ENCODE measurements at regions not wholly inside any gene's neighbourhood (a gene's known extent, or its start where the extent isn't known, plus 50 kb on each side); places are given as distances from the start of the nearest gene placed in this dataset.

GRCh38 chr21:38714039-38714817 is 91.5 kb upstream of the ETS2 start:
- ATAC-seq (ENCODE audit: insufficient read depth, low read depth): no peak
- DNase-seq: no peak
- Histone ChIP-seq H3K27me3 (ENCODE audit: insufficient read depth, low read length, poor library complexity) (no peaks in the 10 kb centered on the region), H3K4me1 (ENCODE audit: insufficient read depth, low read length) (peaks cover 16% of the 10 kb centered on the region), H3K27ac (ENCODE audit: low read length) (no peak overlapping the region), H3K79me2 (ENCODE audit: insufficient read depth, low read length) (no peaks in the 10 kb centered on the region), H4K20me1 (ENCODE audit: insufficient read depth, low read length) (no peaks in the 10 kb centered on the region), H2AFZ (ENCODE audit: low read depth, low read length) (no peak overlapping the region), H3K4me3 (ENCODE audit: low read depth in 1 of 2, low read length in 2 of 2) (no peak overlapping the region), H3K36me3 (ENCODE audit: insufficient read depth, low read length) (no peaks in the 10 kb centered on the region), H3K9ac (ENCODE audit: low read depth, low read length) (no peak overlapping the region), H3K4me2 (ENCODE audit: insufficient read depth, low read length) (no peak overlapping the region), H3K9me3 (ENCODE audit: insufficient read depth, low read length, severe bottlenecking) (no peaks in the 10 kb centered on the region)
- no peak for TF ChIP-seq CTCF (IDR thresholded peaks at IDR 0.05; ENCODE audit: borderline replicate concordance, extremely low read depth, low read length, poor library complexity, severe bottlenecking)
- TF ChIP-seq EZH2 (IDR thresholded peaks at IDR 0.05; ENCODE audit: borderline replicate concordance, low read depth, low read length, severe bottlenecking): no peak

- H3K27ac ChIP-seq (ENCODE audit: low read length): no peak overlapping the region
- no peaks in the 10 kb centered on the region for H3K9me3 ChIP-seq (ENCODE audit: insufficient read depth, low read length, severe bottlenecking)
- ATAC-seq (ENCODE audit: insufficient read depth, low read depth) (no peak), DNase-seq (no peak)
- no peaks in the 10 kb centered on the region for H3K36me3 ChIP-seq (ENCODE audit: insufficient read depth, low read length)
- TF ChIP-seq CTCF (IDR thresholded peaks at IDR 0.05; ENCODE audit: borderline replicate concordance, extremely low read depth, low read length, poor library complexity, severe bottlenecking) (no peak), EZH2 (IDR thresholded peaks at IDR 0.05; ENCODE audit: borderline replicate concordance, low read depth, low read length, severe bottlenecking) (no peak)
- H3K4me1 ChIP-seq (ENCODE audit: insufficient read depth, low read length): peaks cover 16% of the 10 kb centered on the region
- no peaks in the 10 kb centered on the region for H3K27me3 ChIP-seq (ENCODE audit: insufficient read depth, low read length, poor library complexity)
- no peak overlapping the region for H3K9ac ChIP-seq (ENCODE audit: low read depth, low read length)
- H3K4me2 ChIP-seq (ENCODE audit: insufficient read depth, low read length): no peak overlapping the region
- no peak overlapping the region for H2AFZ ChIP-seq (ENCODE audit: low read depth, low read length)
- H3K79me2 ChIP-seq (ENCODE audit: insufficient read depth, low read length): no peaks in the 10 kb centered on the region
- no peaks in the 10 kb centered on the region for H4K20me1 ChIP-seq (ENCODE audit: insufficient read depth, low read length)
- no peak overlapping the region for H3K4me3 ChIP-seq (ENCODE audit: low read depth in 1 of 2, low read length in 2 of 2)
Measured at GRCh38 chr21:38714999-38715398, 90.7 kb upstream of the ETS2 start.

- Histone ChIP-seq H3K4me3 (ENCODE audit: low read depth in 1 of 2, low read length in 2 of 2) (no peak overlapping the region), H3K27ac (ENCODE audit: low read length) (no peak overlapping the region; the same call in 1 of the 2 replicates), H3K9ac (ENCODE audit: low read depth, low read length) (no peak overlapping the region), H2AFZ (ENCODE audit: low read depth, low read length) (no peak overlapping the region), H3K4me2 (ENCODE audit: insufficient read depth, low read length) (no peak overlapping the region), H4K20me1 (ENCODE audit: insufficient read depth, low read length) (no peaks in the 10 kb centered on the region), H3K4me1 (ENCODE audit: insufficient read depth, low read length) (peaks cover 22% of the 10 kb centered on the region), H3K27me3 (ENCODE audit: insufficient read depth, low read length, poor library complexity) (no peaks in the 10 kb centered on the region), H3K79me2 (ENCODE audit: insufficient read depth, low read length) (no peaks in the 10 kb centered on the region), H3K36me3 (ENCODE audit: insufficient read depth, low read length) (no peaks in the 10 kb centered on the region), H3K9me3 (ENCODE audit: insufficient read depth, low read length, severe bottlenecking) (no peaks in the 10 kb centered on the region)
- DNase-seq (no peak), ATAC-seq (ENCODE audit: insufficient read depth, low read depth) (peak; percentile 74)
- TF ChIP-seq EZH2 (IDR thresholded peaks at IDR 0.05; ENCODE audit: borderline replicate concordance, low read depth, low read length, severe bottlenecking) (no peak), CTCF (IDR thresholded peaks at IDR 0.05; ENCODE audit: borderline replicate concordance, extremely low read depth, low read length, poor library complexity, severe bottlenecking) (no peak)
Measured at GRCh38 chr21:38716088-38716487, 89.6 kb upstream of the ETS2 start.

Data from DND-41 (cell line).